Activated CD8-positive, alpha-beta memory T cell treated with anti-CD3 and anti-CD28 coated beads, Interleukin-2, amount 50 U/mL, for 4 hours (primary cell): ENCODE measurements at regions not wholly inside any gene's neighbourhood (a gene's known extent, or its start where the extent isn't known, plus 50 kb on each side); places are given as distances from the start of the nearest gene placed in this dataset.
A peak's percentile ranks its signal among the peaks of the same experiment; 100 is the strongest.
"Not testable (repeated sequence)": the region's sequence is repeated elsewhere in the genome, so short reads cannot be mapped to it uniquely, and the experiment has no call there.

Source experiments
- DNase-seq: peaks from one replicate; pipeline ENCODE4 v3.0.0-alpha.2; 2020

GRCh38 chr13:40350283-40350992, 316.0 kb downstream of the FOXO1 start:
- no peak for DNase-seq

GRCh38 chr13:40351537-40352379, 314.7 kb downstream of the FOXO1 start:
- no peak for DNase-seq

- no peak for DNase-seq
These were observed 314.1 kb downstream of the FOXO1 start for GRCh38 chr13:40352380-40352778.

- DNase-seq, result no peak
These were observed 313.5 kb downstream of the FOXO1 start for GRCh38 chr13:40352802-40353562.

- no peak for DNase-seq
These were observed 311.2 kb downstream of the FOXO1 start for GRCh38 chr13:40355126-40355724.

- DNase-seq, result no peak
These were observed 310.4 kb downstream of the FOXO1 start for GRCh38 chr13:40356011-40356410.

- DNase-seq, result not testable (repeated sequence)
These were observed 310.0 kb downstream of the FOXO1 start for GRCh38 chr13:40356458-40356857.

GRCh38 chr13:40362502-40362901, 303.9 kb downstream of the FOXO1 start:
- no peak for DNase-seq

GRCh38 chr13:40363653-40364052, 302.8 kb downstream of the FOXO1 start:
- DNase-seq, result no peak

- DNase-seq, result no peak
These were observed 300.3 kb downstream of the FOXO1 start for GRCh38 chr13:40366119-40366518.

GRCh38 chr13:40368127-40368891, 298.1 kb downstream of the FOXO1 start:
- no peak for DNase-seq

- no peak for DNase-seq
These were observed 295.8 kb downstream of the FOXO1 start for GRCh38 chr13:40370661-40371060.

- no peak for DNase-seq
These were observed 294.8 kb downstream of the FOXO1 start for GRCh38 chr13:40371531-40372125.

GRCh38 chr13:40373608-40374007, 292.8 kb downstream of the FOXO1 start:
- DNase-seq, result peak; percentile 51

GRCh38 chr13:40375489-40376171, 290.8 kb downstream of the FOXO1 start:
- no peak for DNase-seq

GRCh38 chr13:40376296-40376849, 290.1 kb downstream of the FOXO1 start:
- no peak for DNase-seq

GRCh38 chr13:40376867-40377535, 289.4 kb downstream of the FOXO1 start:
- DNase-seq, result no peak

- peak; percentile 47 for DNase-seq
These were observed 288.7 kb downstream of the FOXO1 start for GRCh38 chr13:40377783-40378182.

GRCh38 chr13:40379196-40379595, 287.2 kb downstream of the FOXO1 start:
- no peak for DNase-seq
